HL-60 (cell line): ENCODE measurements at regions not wholly inside any gene's neighbourhood (a gene's known extent, or its start where the extent isn't known, plus 50 kb on each side); places are given as distances from the start of the nearest gene placed in this dataset.

Source experiments
- CTCF ChIP-seq: IDR thresholded peaks from one replicate; pipeline ENCODE4 v1.5.1; 2011; ENCODE audit warnings: low read length, control low read depth, inconsistent platforms; ENCODE audit not compliant: insufficient read depth
- GABPA ChIP-seq: IDR thresholded peaks from 2 replicates; pipeline ENCODE4 v1.6.1; 2012; ENCODE audit warnings: low read depth
- POLR2AphosphoS5 ChIP-seq: IDR thresholded peaks from 2 replicates; pipeline ENCODE4 v1.6.1; 2012; ENCODE audit warnings: low read depth
- REST ChIP-seq: IDR thresholded peaks from 2 replicates; pipeline ENCODE4 v1.6.1; 2012; ENCODE audit warnings: low read depth; ENCODE audit not compliant: insufficient replicate concordance
- SPI1 ChIP-seq: IDR thresholded peaks from 2 replicates; pipeline ENCODE4 v1.6.1; 2012; ENCODE audit warnings: low read depth, mild to moderate bottlenecking, borderline replicate concordance

GRCh38 chr6:8830794-8831193 is 395.4 kb upstream of the SLC35B3 start:
- TF ChIP-seq CTCF = no peak
- no peak for TF ChIP-seq POLR2AphosphoS5
- TF ChIP-seq GABPA = no peak
- TF ChIP-seq REST = no peak
- TF ChIP-seq SPI1 = no peak
